Kasumi-1 (cell line): ENCODE measurements at regions not wholly inside any gene's neighbourhood (a gene's known extent, or its start where the extent isn't known, plus 50 kb on each side); places are given as distances from the start of the nearest gene placed in this dataset.
"Not testable (repeated sequence)": the region's sequence is repeated elsewhere in the genome, so short reads cannot be mapped to it uniquely, and the experiment has no call there.

Source experiments
- DNase-seq, 2 experiments: peaks; one replicate each; lab custom pipeline; 2025; lab: John Stamatoyannopoulos, UW

GRCh38 chr18:67864677-67865340 lies 348.3 kb upstream of the DSEL start:
- no peak for DNase-seq

- no peak for DNase-seq
These were observed 345.5 kb upstream of the DSEL start for GRCh38 chr18:67862069-67862468.

GRCh38 chr18:67854340-67854739 lies 337.8 kb upstream of the DSEL start:
- no peak for DNase-seq

GRCh38 chr18:67846422-67847098 lies 330.0 kb upstream of the DSEL start:
- no peak for DNase-seq

GRCh38 chr18:67845035-67845434 lies 328.5 kb upstream of the DSEL start:
- DNase-seq = no peak

- no peak for DNase-seq
These were observed 323.9 kb upstream of the DSEL start for GRCh38 chr18:67840379-67840778.

- DNase-seq = no peak
These were observed 301.9 kb upstream of the DSEL start for GRCh38 chr18:67818432-67818831.

- no peak for DNase-seq
These were observed 298.8 kb upstream of the DSEL start for GRCh38 chr18:67815280-67815679.

GRCh38 chr18:67813380-67814028 lies 297.0 kb upstream of the DSEL start:
- no peak for DNase-seq

GRCh38 chr18:67805261-67805660 lies 288.7 kb upstream of the DSEL start:
- no peak for DNase-seq

- DNase-seq = no peak
These were observed 278.0 kb upstream of the DSEL start for GRCh38 chr18:67794521-67794920.

- no peak for DNase-seq
These were observed 274.0 kb upstream of the DSEL start for GRCh38 chr18:67790527-67790926.

- no peak for DNase-seq
These were observed 272.6 kb upstream of the DSEL start for GRCh38 chr18:67789165-67789545.

- no peak for DNase-seq
These were observed 272.0 kb upstream of the DSEL start for GRCh38 chr18:67788310-67789164.

- no peak for DNase-seq
These were observed 266.9 kb upstream of the DSEL start for GRCh38 chr18:67783196-67783946.

GRCh38 chr18:67778016-67778415 lies 261.5 kb upstream of the DSEL start:
- DNase-seq = no peak

- DNase-seq = no peak
These were observed 260.4 kb upstream of the DSEL start for GRCh38 chr18:67776929-67777328.

- DNase-seq = no peak
These were observed 254.8 kb upstream of the DSEL start for GRCh38 chr18:67771271-67771670.

GRCh38 chr18:67770520-67770919 lies 254.0 kb upstream of the DSEL start:
- no peak for DNase-seq

- no peak for DNase-seq
These were observed 250.4 kb upstream of the DSEL start for GRCh38 chr18:67766930-67767329.

GRCh38 chr18:67752211-67752610 lies 235.7 kb upstream of the DSEL start:
- DNase-seq = not testable (repeated sequence)

GRCh38 chr18:67742954-67743353 lies 226.4 kb upstream of the DSEL start:
- no peak for DNase-seq
